H9 (cell line): ENCODE measurements at regions not wholly inside any gene's neighbourhood (a gene's known extent, or its start where the extent isn't known, plus 50 kb on each side); places are given as distances from the start of the nearest gene placed in this dataset.

Source experiments
- DNase-seq: peaks from one replicate; pipeline ENCODE4 v3.0.0-alpha.2; 2017
- H2AFZ ChIP-seq: one replicate; pipeline ENCODE4 v1.6.1; 2013; ENCODE audit warnings: mild to moderate bottlenecking, low read length, control low read depth, moderate library complexity
- H2AK5ac ChIP-seq: 2 replicates; pipeline ENCODE4 v1.6.1; 2013; ENCODE audit warnings: low read length, control low read depth, mixed read lengths; ENCODE audit not compliant: insufficient read length
- H2BK120ac ChIP-seq: one replicate; pipeline ENCODE4 v1.6.1; 2013; ENCODE audit warnings: low read depth, mild to moderate bottlenecking, low read length, control low read depth, inconsistent platforms; ENCODE audit not compliant: poor library complexity, severe bottlenecking
- H2BK12ac ChIP-seq: 2 replicates; pipeline ENCODE4 v1.6.1; 2013; ENCODE audit warnings: low read length, control low read depth, mixed read lengths, low read depth; ENCODE audit not compliant: insufficient read length
- H2BK15ac ChIP-seq: 2 replicates; pipeline ENCODE4 v1.6.1; 2013; ENCODE audit warnings: low read depth, low read length, control low read depth
- H2BK20ac ChIP-seq: one replicate; pipeline ENCODE4 v1.6.1; 2013; ENCODE audit warnings: low read depth, mild to moderate bottlenecking, low read length, control low read depth, inconsistent platforms; ENCODE audit not compliant: poor library complexity, severe bottlenecking
- H2BK5ac ChIP-seq: 2 replicates; pipeline ENCODE4 v1.6.1; 2013; ENCODE audit warnings: low read length, control low read depth, mixed read lengths; ENCODE audit not compliant: insufficient read length
- H3K14ac ChIP-seq: 2 replicates; pipeline ENCODE4 v1.6.1; 2013; ENCODE audit warnings: low read length, control low read depth; ENCODE audit not compliant: insufficient read depth
- H3K18ac ChIP-seq: 2 replicates; pipeline ENCODE4 v1.6.1; 2013; ENCODE audit warnings: low read depth, mild to moderate bottlenecking, mixed read lengths, low read length, control low read depth; ENCODE audit not compliant: insufficient read length
- H3K23ac ChIP-seq: 2 replicates; pipeline ENCODE4 v1.6.1; 2013; ENCODE audit warnings: low read length, control low read depth, mixed read lengths, low read depth; ENCODE audit not compliant: insufficient read length
- H3K23me2 ChIP-seq: 2 replicates; pipeline ENCODE4 v1.6.1; 2013; ENCODE audit warnings: low read depth, mild to moderate bottlenecking, mixed read lengths, low read length, control low read depth; ENCODE audit not compliant: insufficient read length, poor library complexity, severe bottlenecking
- H3K27ac ChIP-seq: 2 replicates; pipeline ENCODE4 v1.5.1; 2013; ENCODE audit warnings: low read length, control low read depth, mixed read lengths, low read depth; ENCODE audit not compliant: insufficient read length
- H3K27me3 ChIP-seq: 2 replicates; pipeline ENCODE4 v1.6.1; 2013; ENCODE audit warnings: low read length, control low read depth, inconsistent platforms; ENCODE audit not compliant: insufficient read depth
- H3K4ac ChIP-seq: 2 replicates; pipeline ENCODE4 v1.6.1; 2013; ENCODE audit warnings: low read depth, mild to moderate bottlenecking, control low read depth, inconsistent platforms, low read length, moderate library complexity
- H3K4me1 ChIP-seq: 2 replicates; pipeline ENCODE4 v1.6.1; 2013; ENCODE audit warnings: low read length, control low read depth, inconsistent platforms; ENCODE audit not compliant: insufficient read depth
- H3K4me2 ChIP-seq: 2 replicates; pipeline ENCODE4 v1.6.1; 2013; ENCODE audit warnings: low read length, control low read depth, mixed read lengths; ENCODE audit not compliant: insufficient read length, insufficient read depth
- H3K56ac ChIP-seq: 2 replicates; pipeline ENCODE4 v1.6.1; 2013; ENCODE audit warnings: low read depth, mild to moderate bottlenecking, mixed read lengths, low read length, control low read depth; ENCODE audit not compliant: insufficient read length
- H3K79me1 ChIP-seq: 2 replicates; pipeline ENCODE4 v1.6.1; 2013; ENCODE audit warnings: low read depth, mild to moderate bottlenecking, moderate library complexity, low read length, control low read depth, inconsistent platforms; ENCODE audit not compliant: insufficient read depth, poor library complexity, severe bottlenecking
- H3K79me2 ChIP-seq: 2 replicates; pipeline ENCODE4 v1.6.1; 2013; ENCODE audit warnings: low read length, control low read depth, inconsistent platforms; ENCODE audit not compliant: insufficient read depth
- H3K9ac ChIP-seq: 2 replicates; pipeline ENCODE4 v1.6.1; 2013; ENCODE audit warnings: low read length, control low read depth, mixed read lengths; ENCODE audit not compliant: insufficient read length; ENCODE audit errors: extremely low read depth
- H3K9me3 ChIP-seq: one replicate; pipeline ENCODE4 v1.6.1; 2013; ENCODE audit warnings: low read depth, low read length, inconsistent platforms; ENCODE audit not compliant: control insufficient read depth
- H3T11ph ChIP-seq: one replicate; pipeline ENCODE4 v1.6.1; 2013; ENCODE audit warnings: mild to moderate bottlenecking, low read length, control low read depth, inconsistent platforms
- H4K20me1 ChIP-seq: one replicate; pipeline ENCODE4 v1.6.1; 2013; ENCODE audit not compliant: control insufficient read depth, insufficient read length, insufficient read depth
- H4K5ac ChIP-seq: 2 replicates; pipeline ENCODE4 v1.6.1; 2013; ENCODE audit warnings: low read depth, mild to moderate bottlenecking, mixed read lengths, low read length, control low read depth; ENCODE audit not compliant: insufficient read length
- H4K8ac ChIP-seq: replicated peaks from 2 replicates; pipeline ENCODE4 v1.6.1; 2013; ENCODE audit warnings: low read length, control low read depth, mixed read lengths, low read depth; ENCODE audit not compliant: insufficient read length
- H4K91ac ChIP-seq: 2 replicates; pipeline ENCODE4 v1.6.1; 2013; ENCODE audit warnings: low read depth, mild to moderate bottlenecking, moderate library complexity, mixed read lengths, low read length, control low read depth; ENCODE audit not compliant: insufficient read length
- H3K27ac Mint-ChIP-seq, 3 experiments: 2 replicates in 2 of 3; 3 replicates in 1 of 3; pipeline ENCODE4 v1.8.0; 2020 to 2021; ENCODE audit warnings: mixed read lengths in 3 of 3, mild to moderate bottlenecking in 1 of 3, moderate library complexity in 1 of 3
- H3K27me3 Mint-ChIP-seq: 2 replicates; pipeline ENCODE4 v1.8.0; 2021; ENCODE audit warnings: low read depth, mild to moderate bottlenecking, moderate library complexity, mixed read lengths
- H3K36me3 Mint-ChIP-seq, 3 experiments: 2 replicates in 2 of 3; 3 replicates in 1 of 3; pipeline ENCODE4 v1.8.0; 2020 to 2021; ENCODE audit warnings: low read depth in 3 of 3, mixed read lengths in 3 of 3; ENCODE audit not compliant: insufficient read depth in 1 of 3
- H3K4me1 Mint-ChIP-seq, 2 experiments: 2 replicates each; pipeline ENCODE4 v1.8.0; 2020; ENCODE audit warnings: mixed read lengths in 2 of 2
- H3K4me3 Mint-ChIP-seq, 2 experiments: 2 replicates in 1 of 2; 3 replicates in 1 of 2; pipeline ENCODE4 v1.8.0; 2020 to 2021; ENCODE audit warnings: mild to moderate bottlenecking in 2 of 2, mixed read lengths in 2 of 2, moderate library complexity in 1 of 2
- H3K9me3 Mint-ChIP-seq, 2 experiments: 2 replicates in 1 of 2; 3 replicates in 1 of 2; pipeline ENCODE4 v1.8.0; 2020; ENCODE audit warnings: mild to moderate bottlenecking in 2 of 2, mixed read lengths in 2 of 2, moderate library complexity in 1 of 2
- WGBS: extraction: QIAGEN DNeasy Blood & Tissue Kit; methylation state at CpG from one replicate; pipeline ENCODE4 v1.1.7; 2013; ENCODE audit warnings: missing lambda C conversion rate, low lambda C conversion rate, mixed read lengths; ENCODE audit not compliant: insufficient read length; ENCODE audit errors: extremely low coverage; 5-methylcytosine and 5-hydroxymethylcytosine counted together
- TF ChIP-seq, protein P1 (sequence below): fragments of 200-600 bp; sonication (generic); conservative IDR thresholded peaks from 3 replicates; pipeline ENCODE4 v1.8.0; 2021; ENCODE audit warnings: antibody characterized with exemption, mild to moderate bottlenecking

DNA sequence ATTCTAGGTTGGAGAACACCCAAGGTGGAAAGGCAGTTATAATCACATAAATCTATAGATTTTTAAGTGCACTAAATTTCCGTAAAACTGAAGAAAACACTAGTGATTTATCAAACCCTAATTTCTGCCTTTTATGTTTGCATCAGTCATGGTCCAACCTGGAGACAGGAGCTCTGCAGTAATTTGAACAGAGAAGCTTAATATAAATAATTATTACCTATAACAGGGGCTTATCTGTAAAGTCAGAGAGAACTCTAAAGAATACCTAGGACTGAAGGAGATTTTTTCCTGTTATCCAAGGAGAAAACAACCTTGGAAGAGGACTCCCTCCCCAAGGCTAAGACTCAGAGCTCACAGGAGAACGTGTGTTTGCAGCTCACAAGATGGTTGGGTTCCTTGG, 95.1 kb downstream of the MPP7 start:
- WGBS = no CpG with 5 or more reads among the region's 2 CpGs
- no peak overlapping the region for H4K5ac ChIP-seq
- TF ChIP-seq, protein P1, sequence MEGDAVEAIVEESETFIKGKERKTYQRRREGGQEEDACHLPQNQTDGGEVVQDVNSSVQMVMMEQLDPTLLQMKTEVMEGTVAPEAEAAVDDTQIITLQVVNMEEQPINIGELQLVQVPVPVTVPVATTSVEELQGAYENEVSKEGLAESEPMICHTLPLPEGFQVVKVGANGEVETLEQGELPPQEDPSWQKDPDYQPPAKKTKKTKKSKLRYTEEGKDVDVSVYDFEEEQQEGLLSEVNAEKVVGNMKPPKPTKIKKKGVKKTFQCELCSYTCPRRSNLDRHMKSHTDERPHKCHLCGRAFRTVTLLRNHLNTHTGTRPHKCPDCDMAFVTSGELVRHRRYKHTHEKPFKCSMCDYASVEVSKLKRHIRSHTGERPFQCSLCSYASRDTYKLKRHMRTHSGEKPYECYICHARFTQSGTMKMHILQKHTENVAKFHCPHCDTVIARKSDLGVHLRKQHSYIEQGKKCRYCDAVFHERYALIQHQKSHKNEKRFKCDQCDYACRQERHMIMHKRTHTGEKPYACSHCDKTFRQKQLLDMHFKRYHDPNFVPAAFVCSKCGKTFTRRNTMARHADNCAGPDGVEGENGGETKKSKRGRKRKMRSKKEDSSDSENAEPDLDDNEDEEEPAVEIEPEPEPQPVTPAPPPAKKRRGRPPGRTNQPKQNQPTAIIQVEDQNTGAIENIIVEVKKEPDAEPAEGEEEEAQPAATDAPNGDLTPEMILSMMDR = no peak

More for the DNA sequence above, 95.1 kb downstream of the MPP7 start:
- H3K56ac ChIP-seq = no peak overlapping the region
- DNase-seq = no peak
- H2BK12ac ChIP-seq = no peak overlapping the region
- H4K20me1 ChIP-seq = no peaks in the 10 kb centered on the region
- H3K14ac ChIP-seq = no peak overlapping the region
- H3K27me3 ChIP-seq = no peaks in the 10 kb centered on the region
- H2BK5ac ChIP-seq = no peak overlapping the region
- H2AFZ ChIP-seq = no peak overlapping the region
- H2BK120ac ChIP-seq = no peak overlapping the region
- H3K79me2 ChIP-seq = no peaks in the 10 kb centered on the region
- no peak overlapping the region for H2AK5ac ChIP-seq
- no peak overlapping the region for H3K18ac ChIP-seq
- H3K4ac ChIP-seq = no peak overlapping the region
- no peak overlapping the region for H3K23ac ChIP-seq
- no peak overlapping the region for H3K27ac ChIP-seq
- no peak overlapping the region for H2BK15ac ChIP-seq
- no peak overlapping the region for H3K4me2 ChIP-seq
- H2BK20ac ChIP-seq = no peak overlapping the region
- Mint-ChIP-seq H3K4me1 (peaks cover 20 to 23% of the 10 kb centered on the region in 2 experiments), H3K27ac (no peak overlapping the region), H3K9me3 (peaks cover 0 to 14% of the 10 kb centered on the region in 2 experiments; a peak in 2 of 5 replicates), H3K36me3 (peaks cover 3 to 18% (median 9%) of the 10 kb centered on the region in 3 experiments; a peak in 6 of 7 replicates), H3K27me3 (no peaks in the 10 kb centered on the region; the same call in 1 of the 2 replicates), H3K4me3 (no peak overlapping the region)
- no peak overlapping the region for H3T11ph ChIP-seq
- no peak overlapping the region for H3K9ac ChIP-seq
- H3K23me2 ChIP-seq = no peaks in the 10 kb centered on the region
- H3K4me1 ChIP-seq = no peaks in the 10 kb centered on the region
- H4K91ac ChIP-seq = no peak overlapping the region
- H3K79me1 ChIP-seq = no peaks in the 10 kb centered on the region
- no peaks in the 10 kb centered on the region for H3K9me3 ChIP-seq
- H4K8ac ChIP-seq = no peak overlapping the region
